ENCODE measurements at regions not wholly inside any gene's neighbourhood (a gene's known extent, or its start where the extent isn't known, plus 50 kb on each side); places are given as distances from the start of the nearest gene placed in this dataset.
"Not testable (repeated sequence)": the region's sequence is repeated elsewhere in the genome, so short reads cannot be mapped to it uniquely, and the experiment has no call there.

GRCh38 chr15:38961931-38962330, 397.3 kb upstream of the RASGRP1 start:
- no peak for DNase-seq (ENCODE audit: low spot score)

GRCh38 chr15:38972831-38973230, 408.2 kb upstream of the RASGRP1 start:
- no peak for DNase-seq (ENCODE audit: low spot score)

- DNase-seq (ENCODE audit: low spot score): no peak
Observed at GRCh38 chr15:38975282-38975990, 410.8 kb upstream of the RASGRP1 start.

GRCh38 chr15:38991126-38991525, 426.5 kb upstream of the RASGRP1 start:
- no peak for DNase-seq (ENCODE audit: low spot score)

GRCh38 chr15:38991701-38992100, 427.1 kb upstream of the RASGRP1 start:
- no peak for DNase-seq (ENCODE audit: low spot score)

- DNase-seq (ENCODE audit: low spot score): no peak
Observed at GRCh38 chr15:38992506-38992905, 427.9 kb upstream of the RASGRP1 start.

GRCh38 chr15:38992930-38993329, 428.3 kb upstream of the RASGRP1 start:
- DNase-seq (ENCODE audit: low spot score): no peak

GRCh38 chr15:38994310-38994709, 429.7 kb upstream of the RASGRP1 start:
- DNase-seq (ENCODE audit: low spot score): no peak

GRCh38 chr15:38996111-38996631, 431.6 kb upstream of the RASGRP1 start:
- no peak for DNase-seq (ENCODE audit: low spot score)

GRCh38 chr15:38997841-38998240, 433.2 kb upstream of the RASGRP1 start:
- no peak for DNase-seq (ENCODE audit: low spot score)

GRCh38 chr15:39000008-39000734, 435.6 kb upstream of the RASGRP1 start:
- no peak for DNase-seq (ENCODE audit: low spot score)

GRCh38 chr15:39009740-39010139, 445.1 kb upstream of the RASGRP1 start:
- no peak for DNase-seq (ENCODE audit: low spot score)

- DNase-seq (ENCODE audit: low spot score): not testable (repeated sequence)
Observed at GRCh38 chr15:39011066-39011465, 446.5 kb upstream of the RASGRP1 start.

GRCh38 chr15:39013262-39013661, 448.6 kb upstream of the RASGRP1 start:
- no peak for DNase-seq (ENCODE audit: low spot score)

- DNase-seq (ENCODE audit: low spot score): no peak
Observed at GRCh38 chr15:39014682-39015081, 450.1 kb upstream of the RASGRP1 start.

- no peak for DNase-seq (ENCODE audit: low spot score)
Observed at GRCh38 chr15:39016706-39017105, 452.1 kb upstream of the RASGRP1 start.

- no peak for DNase-seq (ENCODE audit: low spot score)
Observed at GRCh38 chr15:39018966-39019365, 454.4 kb upstream of the RASGRP1 start.

GRCh38 chr15:39021341-39021740, 456.7 kb upstream of the RASGRP1 start:
- no peak for DNase-seq (ENCODE audit: low spot score)

GRCh38 chr15:39022532-39023305, 458.1 kb upstream of the RASGRP1 start:
- DNase-seq (ENCODE audit: low spot score): no peak

- no peak for DNase-seq (ENCODE audit: low spot score)
Observed at GRCh38 chr15:39025321-39025720, 460.7 kb upstream of the RASGRP1 start.

GRCh38 chr15:39025881-39026280, 461.3 kb upstream of the RASGRP1 start:
- DNase-seq (ENCODE audit: low spot score): no peak

- no peak for DNase-seq (ENCODE audit: low spot score)
Observed at GRCh38 chr15:39028069-39028468, 463.5 kb upstream of the RASGRP1 start.

Data from ureter (tissue), 1 donor.